ENCODE measurements at regions not wholly inside any gene's neighbourhood (a gene's known extent, or its start where the extent isn't known, plus 50 kb on each side); places are given as distances from the start of the nearest gene placed in this dataset.

DNA sequence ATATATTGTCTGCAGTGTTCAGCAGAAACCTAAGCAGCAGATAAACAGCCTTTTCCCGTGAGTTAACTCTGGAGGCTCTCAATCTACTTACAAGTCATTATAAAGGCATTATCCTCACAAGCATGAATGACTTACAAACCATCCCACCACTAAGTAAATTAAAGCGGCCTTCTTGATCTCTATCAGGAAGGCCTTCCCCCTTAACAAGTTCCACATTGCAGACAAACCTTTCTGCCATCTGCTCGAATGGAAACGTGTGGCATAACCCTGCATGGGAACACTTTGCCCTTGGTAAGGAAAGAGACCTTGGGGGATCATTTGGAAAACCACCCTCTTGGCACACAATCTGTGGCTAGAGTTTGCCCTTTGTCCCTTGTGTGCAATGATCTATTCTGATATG lies 199.5 kb downstream of the OSR1 start:
- intact Hi-C loops (cut with DNase I) = no loop called here
- DNase-seq = no peak

DNA sequence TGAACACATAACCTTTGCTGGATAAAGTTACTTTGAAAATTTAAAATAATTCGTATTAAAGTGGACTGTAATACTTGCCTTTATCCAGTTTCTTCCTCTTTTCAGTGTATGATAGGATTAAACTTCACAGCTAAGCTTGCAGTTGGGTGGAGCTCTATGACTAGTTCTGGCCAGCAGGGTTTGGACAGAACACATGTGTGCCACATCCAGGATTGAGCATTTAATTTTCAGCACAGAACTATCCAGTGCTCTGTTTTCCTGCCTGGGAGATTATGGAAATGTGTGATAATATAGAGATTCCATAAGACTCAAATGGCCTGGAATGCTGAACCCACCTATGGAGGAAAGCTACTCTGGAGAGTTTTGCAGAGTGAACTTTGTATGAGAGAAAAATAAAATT lies 200.2 kb downstream of the OSR1 start:
- no peak for ATAC-seq
- intact Hi-C loops (cut with DNase I) = no loop called here
- DNase-seq = no peak

More for the DNA sequence above, 199.5 kb downstream of the OSR1 start:
- ATAC-seq = no peak

DNA sequence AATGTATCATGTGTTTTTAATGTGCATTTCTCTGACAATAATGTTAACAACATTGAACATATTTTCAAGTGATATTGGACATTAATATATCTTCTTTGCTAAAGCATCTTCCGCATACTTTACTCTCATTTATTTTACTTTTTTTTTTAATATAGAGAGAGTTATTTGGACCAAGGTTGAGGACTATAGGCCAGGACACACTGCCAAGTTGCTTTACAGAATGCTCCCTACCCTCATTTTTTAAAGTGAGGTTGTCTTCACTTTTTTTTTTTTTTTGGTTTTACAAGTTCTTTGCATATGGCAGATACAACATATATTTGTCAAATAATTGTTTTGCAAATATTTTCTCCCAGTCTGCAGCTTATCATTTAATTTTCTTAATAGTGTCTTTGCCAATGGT lies 201.8 kb downstream of the OSR1 start:
- intact Hi-C loops (cut with DNase I) = no loop called here
- ATAC-seq = no peak
- no peak for DNase-seq

DNA sequence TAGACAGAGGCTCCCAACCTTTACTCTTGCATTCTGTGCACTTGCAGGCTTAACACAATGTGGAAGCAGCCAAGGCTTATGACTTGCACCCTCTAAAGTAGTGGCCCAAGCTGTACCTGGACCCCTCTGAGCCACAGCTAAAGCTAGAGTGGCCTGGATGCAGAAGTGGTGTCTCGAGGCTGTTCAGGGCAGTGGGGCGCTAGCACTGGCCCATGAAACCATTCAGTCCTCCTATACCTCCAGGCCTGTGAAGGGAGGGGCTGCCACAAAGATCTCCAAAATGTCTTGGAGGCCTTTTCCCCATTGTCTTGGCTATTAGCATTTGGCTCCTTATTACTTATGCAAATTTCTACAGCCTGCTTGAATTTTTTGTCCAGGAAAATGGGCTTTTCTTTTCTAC lies 207.7 kb downstream of the OSR1 start:
- intact Hi-C loops (cut with DNase I) = no loop called here
- ATAC-seq = no peak

DNA sequence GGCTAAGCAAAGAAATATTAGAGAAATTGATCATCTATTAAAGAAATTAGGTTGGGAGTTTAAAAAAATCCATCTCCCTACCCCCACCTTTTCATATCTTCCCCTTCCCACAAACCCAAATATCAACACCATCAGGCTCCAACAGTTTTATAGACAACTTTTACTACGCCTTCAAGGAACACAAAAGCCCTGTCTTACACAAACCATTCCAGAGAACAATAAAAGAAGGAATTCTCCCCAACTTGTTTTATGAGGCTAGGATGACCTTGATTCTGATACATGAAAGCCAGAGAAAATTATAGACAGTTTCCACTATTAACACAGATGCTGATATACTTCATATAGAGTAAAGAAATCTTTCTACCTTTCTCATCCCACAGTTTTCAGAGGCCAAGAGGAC lies 211.6 kb downstream of the OSR1 start:
- ATAC-seq = no peak
- DNase-seq = no peak
- intact Hi-C loops (cut with DNase I) = no loop called here

More for the DNA sequence above, 207.7 kb downstream of the OSR1 start:
- DNase-seq = no peak

DNA sequence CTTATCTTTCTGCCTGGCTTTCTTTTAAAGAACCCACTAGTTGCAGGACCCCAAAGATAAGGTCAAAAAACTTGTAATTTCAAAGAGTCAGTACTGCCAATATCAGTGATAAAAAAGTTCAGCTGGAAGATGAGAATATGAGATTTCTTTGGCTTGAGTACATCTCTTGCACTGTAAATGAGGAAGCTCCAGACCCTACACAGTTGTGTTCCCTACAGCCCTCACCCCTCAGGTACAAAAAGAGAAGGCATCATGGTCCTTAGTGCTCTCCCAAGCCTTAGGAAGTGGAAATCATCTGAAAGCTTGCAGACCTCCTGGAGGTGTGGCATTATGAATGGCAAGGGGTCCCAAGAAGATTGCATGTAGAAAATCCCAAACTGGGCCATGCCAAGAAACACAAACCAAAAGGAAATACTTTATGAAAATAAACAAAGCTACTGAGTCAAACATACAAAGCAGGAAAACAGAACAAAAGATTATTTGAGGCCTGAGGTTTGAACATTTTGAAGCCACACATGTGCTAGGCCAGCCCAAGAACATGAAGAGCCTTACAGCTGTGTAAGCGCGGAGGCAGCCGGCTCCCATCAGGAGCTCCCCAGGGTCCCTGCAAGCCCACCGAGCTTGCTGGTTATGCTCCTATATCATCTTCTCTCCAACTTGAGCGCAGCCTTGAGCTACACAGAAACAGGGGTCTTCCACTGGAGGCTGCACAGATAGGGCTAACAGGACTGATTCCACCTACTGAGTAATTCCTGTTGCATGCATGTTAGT lies 217.0 kb downstream of the OSR1 start:
- ATAC-seq (no peak), DNase-seq (no peak)
- intact Hi-C loops (cut with DNase I) = no loop called here

DNA sequence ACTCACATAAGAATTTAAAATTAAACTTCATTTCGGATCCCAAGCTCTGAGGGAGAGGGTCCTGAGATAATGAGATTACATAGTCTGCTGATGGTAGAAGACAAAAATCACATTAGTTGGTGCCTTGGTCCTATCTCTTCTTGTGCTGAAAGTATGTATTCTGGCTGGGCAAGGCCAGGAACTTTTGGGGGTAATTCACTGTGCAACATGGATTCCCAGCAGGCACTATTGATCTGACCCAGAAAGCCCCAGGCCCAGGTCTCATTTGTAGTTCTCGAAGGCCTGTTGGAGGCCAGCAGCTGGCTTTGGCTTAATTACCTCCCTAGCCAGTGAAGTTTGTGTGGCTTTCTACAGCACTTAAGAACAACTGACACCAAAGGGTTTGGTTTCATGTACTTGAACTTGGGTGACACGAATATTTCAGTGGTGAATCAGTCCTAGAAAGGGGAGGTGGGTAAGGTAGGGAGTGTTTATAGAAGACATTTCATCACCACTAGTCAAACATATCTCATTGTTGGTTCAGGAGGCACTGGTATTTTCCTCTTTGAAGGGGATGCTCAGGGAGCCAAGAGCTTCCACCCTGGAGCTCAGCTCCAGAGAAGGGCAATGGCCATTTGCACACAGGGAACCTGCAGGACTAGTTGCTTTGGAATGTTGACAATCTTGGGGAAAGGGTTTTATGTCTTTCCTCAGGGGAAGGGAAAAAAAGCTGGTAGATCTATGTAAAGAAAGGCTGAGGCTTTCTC lies 217.8 kb downstream of the OSR1 start:
- ATAC-seq (peak in 1 of 2 donors; percentile 34), DNase-seq (no peak)
- intact Hi-C loops (cut with DNase I) = no loop called here

DNA sequence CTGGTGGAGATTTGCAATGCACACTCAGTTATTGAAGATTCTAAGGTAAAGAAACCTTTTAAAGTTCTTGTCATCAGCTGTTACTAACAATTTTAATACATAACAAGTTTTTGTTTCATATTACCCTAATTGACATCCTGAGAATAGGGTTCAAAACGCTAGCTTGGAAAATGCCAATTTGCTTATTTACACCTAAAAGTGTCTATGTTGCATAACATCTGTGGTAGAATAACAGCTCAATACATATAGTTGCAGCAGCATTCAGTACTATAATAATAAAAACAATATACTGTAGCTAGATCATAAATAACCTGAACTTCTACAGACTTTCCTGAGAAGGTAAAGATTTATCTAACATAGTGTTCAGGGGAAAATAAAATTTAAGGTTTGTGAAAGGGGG lies 219.0 kb downstream of the OSR1 start:
- DNase-seq (no peak), ATAC-seq (no peak)
- intact Hi-C loops (cut with DNase I) = no loop called here

DNA sequence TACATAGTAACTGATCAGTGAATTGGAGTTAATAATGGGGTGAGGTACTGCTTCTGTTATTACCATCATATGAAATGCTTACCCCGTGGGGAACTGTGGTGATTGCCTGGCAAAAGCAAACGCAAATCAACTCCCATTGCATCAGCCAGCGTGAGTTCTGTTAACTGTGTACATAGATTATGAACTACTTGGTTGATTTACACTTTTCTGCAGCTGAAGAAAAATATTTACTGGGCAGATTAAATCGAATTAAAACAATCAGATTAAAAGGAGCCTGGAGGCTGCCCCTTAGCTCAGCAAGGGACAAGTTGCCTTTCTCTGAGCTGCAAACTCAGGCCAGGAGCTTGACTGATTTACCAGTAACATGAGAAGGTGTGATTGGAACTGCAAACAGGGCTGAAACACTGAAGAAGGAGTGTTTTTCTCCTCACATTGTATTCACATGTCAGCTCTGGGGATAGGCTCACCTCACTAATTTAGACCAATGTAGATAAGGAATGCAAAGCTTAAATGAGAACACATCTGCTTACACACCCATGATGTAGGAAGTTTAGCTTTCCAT lies 220.1 kb downstream of the OSR1 start:
- no peak for ATAC-seq
- intact Hi-C loops (cut with DNase I) = no loop called here
- no peak for DNase-seq

DNA sequence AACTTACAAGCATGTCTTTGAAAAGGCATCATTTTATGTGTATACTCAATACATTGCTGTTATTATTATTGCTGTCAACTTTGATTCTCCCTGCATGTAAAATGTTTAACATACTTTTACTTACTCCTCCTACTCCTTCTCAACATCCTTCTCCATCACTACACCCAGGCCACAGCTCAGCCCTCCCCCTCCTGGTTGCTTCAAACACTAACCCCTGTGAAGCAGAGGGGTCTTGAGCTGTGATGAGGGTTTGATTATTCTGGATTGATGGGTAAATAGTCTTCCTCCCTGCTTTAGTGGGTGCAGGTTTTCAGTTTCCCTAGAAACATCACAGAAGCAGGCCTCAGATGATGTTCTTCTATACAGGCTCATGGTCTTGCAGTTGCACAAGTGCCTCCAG lies 221.0 kb downstream of the OSR1 start:
- DNase-seq (no peak), ATAC-seq (no peak)
- intact Hi-C loops (cut with DNase I) = no loop called here

DNA sequence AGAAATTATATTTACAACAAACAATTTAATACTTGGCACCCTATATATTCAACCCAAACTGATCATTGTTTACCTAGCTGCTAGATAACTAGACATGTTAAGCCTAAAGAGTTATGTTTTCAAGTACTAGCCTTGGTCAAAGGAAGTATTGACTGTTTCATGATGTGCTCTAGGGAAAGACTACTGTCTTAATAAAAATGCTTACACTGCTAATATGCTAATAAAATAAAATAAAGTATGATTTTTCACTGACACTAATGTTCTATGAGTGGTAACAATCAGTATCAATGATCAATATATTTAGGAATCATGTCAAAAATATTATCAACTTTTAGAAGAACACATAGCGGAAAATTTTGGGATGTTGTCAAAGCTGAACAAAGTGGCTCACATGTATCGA lies 225.5 kb downstream of the OSR1 start:
- DNase-seq (no peak), ATAC-seq (no peak)
- intact Hi-C loops (cut with DNase I) = no loop called here

DNA sequence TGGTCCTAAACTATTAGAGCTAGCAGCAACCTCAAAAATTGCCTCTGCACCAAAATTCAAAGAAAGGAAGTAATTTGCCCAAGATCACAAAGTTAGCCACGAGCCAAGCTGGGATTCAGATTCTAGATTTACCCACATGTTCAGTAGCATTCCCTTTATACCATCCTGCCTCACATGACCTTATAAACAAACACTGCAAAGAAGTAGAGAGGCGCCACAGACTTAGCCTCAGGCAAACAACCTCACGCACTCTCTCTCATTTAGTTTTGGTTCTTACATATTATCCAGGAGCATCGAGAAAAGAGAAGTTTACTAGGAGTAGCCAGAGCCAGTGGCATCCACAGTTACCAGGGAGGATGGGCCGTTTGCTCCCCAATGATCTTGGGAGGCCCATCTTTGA lies 226.6 kb downstream of the OSR1 start:
- ATAC-seq (no peak), DNase-seq (no peak)
- intact Hi-C loops (cut with DNase I) = no loop called here

DNA sequence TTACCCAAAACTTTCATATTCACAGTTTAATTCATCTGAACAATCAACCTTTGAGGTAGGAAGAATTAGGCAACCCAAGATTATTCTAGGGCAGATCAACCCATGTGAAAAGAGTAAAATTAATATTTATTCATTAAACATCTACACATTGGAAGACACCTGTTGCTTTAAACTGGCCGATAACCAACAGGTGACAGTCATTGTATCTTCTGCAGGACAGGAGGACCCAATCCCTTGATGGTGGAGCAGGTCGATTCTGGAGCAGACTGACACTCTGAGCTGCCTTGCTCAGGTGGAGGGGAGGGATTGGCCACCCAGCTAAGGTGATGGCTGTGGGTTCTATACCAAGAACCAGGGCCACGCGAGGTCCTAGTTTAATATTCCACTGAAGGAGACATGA lies 230.3 kb downstream of the OSR1 start:
- ATAC-seq (no peak), DNase-seq (no peak)
- intact Hi-C loops (cut with DNase I) = no loop called here

DNA sequence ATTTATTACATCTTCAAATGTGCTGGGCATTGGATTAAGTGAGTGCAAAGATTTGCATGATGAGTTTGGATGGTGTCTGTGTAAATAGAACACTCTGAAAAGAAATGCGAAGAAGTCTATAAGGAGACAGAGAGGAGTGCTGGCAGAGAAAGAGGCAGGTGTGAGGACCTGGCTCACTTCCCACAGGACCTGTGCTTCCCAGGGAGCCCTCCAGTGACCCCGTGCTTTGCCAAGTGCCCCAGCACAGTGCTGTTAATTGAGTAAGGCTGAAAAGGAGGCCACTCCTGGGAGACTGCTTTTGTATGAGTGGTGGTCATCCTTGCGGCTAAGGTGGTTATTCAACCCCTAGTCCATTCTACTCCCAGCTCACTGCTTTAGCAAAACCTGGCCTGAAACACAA lies 230.8 kb downstream of the OSR1 start:
- no peak for ATAC-seq
- DNase-seq = no peak
- intact Hi-C loops (cut with DNase I) = no loop called here

DNA sequence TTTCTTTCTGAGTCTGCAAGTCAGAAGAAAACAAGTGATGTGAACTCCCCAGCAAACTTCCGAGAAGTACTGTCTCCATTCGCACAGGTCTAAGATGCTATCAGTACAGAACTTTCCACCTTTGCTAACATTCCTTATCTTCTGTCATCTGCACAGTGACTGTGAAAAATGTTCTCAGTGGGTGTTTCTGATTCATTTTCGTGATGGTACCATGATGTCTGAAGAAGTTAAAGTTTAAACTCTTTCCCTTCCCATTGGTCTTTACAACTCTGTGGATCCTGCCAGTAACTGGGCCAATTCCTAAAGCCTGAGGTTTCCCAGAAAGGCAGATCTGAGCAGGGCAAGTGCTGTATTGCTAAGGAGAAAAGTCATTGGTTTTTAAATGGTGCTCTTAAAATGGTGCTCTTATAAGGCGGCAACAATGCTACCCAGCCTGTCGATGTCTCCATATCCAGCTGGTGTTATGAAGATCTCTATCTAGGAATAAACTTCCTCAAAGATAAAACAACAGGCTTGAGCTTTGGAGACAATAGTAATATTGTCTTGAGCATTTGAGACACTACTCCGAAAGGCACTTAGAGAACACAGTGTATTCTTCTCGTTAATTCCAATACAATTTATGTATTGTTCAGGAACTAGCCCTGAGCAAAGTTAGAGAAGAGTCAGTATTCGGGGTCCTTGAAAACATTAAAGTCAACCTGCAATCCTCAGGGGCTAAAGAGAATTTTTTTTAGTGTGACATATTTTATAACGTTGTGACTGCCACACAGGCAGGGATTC lies 232.3 kb downstream of the OSR1 start:
- intact Hi-C loops (cut with DNase I) = no loop called here
- no peak for ATAC-seq
- DNase-seq = no peak

DNA sequence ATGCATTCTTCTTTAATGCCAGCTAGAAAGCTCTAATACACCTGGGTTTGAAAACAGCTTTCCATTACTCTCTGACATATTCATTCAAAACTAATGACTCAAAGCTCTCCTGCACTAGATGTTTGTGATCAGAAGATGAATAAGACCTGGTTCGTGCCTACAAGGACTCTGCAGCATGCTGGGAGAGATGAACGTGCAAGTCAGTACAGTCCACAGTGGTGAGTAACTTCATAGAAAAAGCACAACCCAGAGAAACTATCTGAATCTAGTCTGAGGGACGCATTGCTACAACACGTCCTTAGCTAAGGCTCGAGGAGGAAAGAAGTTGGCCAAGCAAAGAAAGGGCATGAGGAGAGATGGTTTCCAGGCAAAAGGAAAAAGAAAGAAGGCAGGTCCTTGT lies 234.3 kb downstream of the OSR1 start:
- ATAC-seq (no peak), DNase-seq (no peak)
- intact Hi-C loops (cut with DNase I) = no loop called here

DNA sequence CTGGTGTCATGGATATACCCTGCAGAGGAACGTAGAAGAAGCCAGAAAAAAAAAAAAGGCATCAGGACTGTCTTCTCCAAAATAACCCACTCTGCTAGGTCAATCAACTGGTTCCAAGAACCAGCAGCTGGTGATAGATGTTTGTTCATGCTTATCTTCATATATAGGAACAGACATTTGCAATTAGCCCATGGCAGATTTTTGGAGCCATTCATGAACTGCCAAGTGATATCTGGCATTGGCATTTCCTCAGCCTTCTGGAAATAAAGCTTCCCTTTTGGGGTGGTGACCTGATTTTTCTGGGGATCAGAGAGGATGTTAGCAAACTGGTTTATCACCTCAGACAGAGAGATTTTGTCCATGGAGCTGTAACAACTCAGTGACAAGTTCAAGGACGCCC lies 234.9 kb downstream of the OSR1 start:
- DNase-seq = no peak
- intact Hi-C loops (cut with DNase I) = no loop called here
- no peak for ATAC-seq

DNA sequence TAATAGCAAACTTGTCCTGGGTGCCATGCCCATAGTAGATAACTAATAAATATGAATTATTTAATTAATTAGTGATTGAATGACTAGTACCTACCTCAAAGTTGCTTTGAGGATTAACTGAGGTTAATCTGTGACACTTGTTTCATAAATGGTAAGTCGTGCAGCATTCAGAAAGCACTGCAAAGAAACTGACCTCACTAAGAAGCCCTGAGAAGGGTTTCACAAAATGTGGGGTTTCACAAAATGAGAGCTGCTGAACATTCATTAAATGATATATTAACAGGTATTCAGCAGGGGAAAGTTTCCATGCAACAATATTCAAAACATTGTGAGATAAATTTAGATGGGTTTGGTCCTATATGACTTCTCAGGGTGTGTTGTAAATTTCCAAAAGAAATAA lies 236.2 kb downstream of the OSR1 start:
- no peak for DNase-seq
- no peak for ATAC-seq
- intact Hi-C loops (cut with DNase I) = no loop called here

DNA sequence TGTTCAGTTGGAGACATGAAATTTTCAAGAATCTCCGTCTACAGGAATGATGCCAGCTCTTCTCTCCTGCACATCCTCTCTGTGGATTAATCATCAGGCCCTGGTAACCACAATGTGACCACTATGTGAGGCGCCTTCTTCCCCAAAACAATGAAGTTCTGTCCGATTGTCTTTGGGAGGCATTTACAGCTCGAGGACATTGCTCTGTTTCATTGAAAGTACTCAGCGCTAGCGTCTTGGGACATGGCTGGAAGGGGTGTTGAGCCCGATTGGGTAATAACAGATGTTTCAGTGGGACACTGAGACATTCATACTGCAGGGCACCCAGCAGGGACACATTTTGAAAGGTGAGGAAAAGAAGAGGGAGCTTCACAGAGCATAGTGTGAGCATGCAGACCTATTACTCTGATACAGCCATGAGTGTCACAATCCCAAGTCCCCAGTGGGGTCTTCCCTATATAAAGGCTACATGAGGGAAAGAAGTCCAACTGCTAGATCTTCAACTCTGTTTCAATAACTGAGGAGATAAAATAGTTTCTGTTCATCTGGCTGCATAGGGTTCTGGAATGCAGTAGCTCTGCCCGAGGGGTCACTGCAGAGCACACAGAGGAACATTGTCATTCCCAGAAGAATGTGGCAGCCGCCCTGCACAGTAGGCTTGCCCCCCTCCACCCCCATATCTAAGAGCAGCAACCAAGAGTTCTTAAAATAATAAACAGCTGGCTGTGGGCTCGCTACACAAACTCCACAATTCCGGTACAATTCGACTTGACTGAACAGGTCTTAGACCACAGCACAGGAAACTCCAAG lies 237.3 kb downstream of the OSR1 start:
- DNase-seq (peak; percentile 35), ATAC-seq (peak; percentile 77 to 81)
- intact Hi-C loops (cut with DNase I) = no loop called here
